ENCODE measurements at regions not wholly inside any gene's neighbourhood (a gene's known extent, or its start where the extent isn't known, plus 50 kb on each side); places are given as distances from the start of the nearest gene placed in this dataset.

DNA sequence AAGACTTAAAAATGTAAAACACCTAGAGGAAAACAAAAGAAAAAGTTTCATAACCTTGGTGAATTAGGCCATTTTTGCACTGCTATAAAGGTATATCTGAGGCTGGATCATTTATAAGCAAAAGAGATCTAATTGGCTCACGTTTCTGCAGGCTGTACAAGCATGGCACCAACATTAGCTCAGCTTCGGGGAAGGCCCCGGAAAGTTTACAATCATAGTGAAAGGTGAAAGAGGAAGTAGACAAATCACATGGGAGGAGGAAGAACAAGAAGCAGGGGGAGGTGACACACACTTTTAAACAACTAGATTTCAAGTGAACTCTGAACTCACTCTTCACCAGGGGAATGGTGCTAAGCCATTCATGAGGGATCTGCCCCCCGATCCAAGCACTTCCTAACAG is 1358.5 kb upstream of the PCDH9 start:
- TF ChIP-seq CTCF (IDR thresholded peaks at IDR 0.05; ENCODE audit: low read depth, low read length) (no peak), EZH2phosphoT487 (IDR thresholded peaks at IDR 0.05; ENCODE audit: low read depth) (no peak)
